Pulmonary artery endothelial cell (primary cell): ENCODE measurements at regions not wholly inside any gene's neighbourhood (a gene's known extent, or its start where the extent isn't known, plus 50 kb on each side); places are given as distances from the start of the nearest gene placed in this dataset.

Experiments used
- DNase-seq: peaks from one replicate; pipeline ENCODE4 v3.0.0-alpha.2; 2011; ENCODE audit warnings: low read depth, low spot score

DNA sequence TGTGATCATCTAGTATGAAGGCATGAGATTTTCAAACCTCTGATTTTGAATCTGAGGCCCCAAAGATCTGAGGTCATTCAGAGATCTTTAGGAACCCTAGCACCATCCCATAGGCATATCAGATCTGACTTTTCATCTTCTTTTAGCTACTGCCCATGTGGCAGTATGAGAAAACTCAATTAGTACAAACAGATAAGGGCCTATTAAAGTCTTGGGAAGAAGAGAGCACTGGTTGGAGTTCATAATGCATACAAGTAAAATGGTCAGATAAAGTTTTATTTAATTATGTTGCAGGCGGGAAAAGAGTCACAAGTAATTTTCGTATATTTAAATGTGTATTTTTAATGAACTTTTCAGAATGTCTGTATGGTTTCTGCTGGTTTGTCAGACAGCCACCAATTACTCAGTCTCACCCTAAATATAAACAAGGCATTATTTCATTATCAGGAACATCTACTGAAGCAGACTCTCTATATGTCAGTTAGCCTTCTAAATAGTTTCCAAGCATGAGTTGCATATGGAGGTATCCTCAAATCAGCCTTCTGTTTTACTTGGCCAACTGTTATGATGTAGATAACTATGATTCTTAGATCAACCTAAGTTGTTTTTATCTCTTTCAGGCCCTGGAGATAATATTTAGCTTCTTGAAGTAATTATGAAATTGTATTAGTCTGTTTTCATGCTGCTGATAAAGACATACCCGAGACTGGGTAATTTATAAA lies 340.3 kb upstream of the TBC1D5 start:
- DNase-seq, result no peak

DNA sequence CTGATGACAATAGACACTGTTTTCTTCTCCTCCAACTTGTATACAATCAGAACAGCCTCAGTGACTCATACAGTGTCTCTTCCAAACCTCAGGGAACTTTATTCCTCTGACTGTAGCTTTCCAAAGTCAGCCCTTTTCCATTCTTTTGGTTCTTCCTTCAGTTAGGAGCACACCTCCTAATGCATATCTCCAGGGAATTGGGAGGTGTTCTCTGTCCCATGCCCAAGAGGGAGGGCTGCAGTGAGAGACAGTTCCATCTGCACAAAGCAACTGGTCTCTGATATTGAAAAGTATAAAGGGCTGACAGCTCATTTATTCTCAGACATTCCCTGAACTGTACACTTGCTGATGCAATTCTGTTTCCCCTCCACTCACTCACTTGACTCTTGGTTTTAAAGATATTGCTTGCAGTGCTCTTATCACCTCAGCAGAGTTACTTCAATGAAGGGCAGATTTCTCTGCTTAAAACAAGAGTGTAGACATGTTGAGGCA lies 337.8 kb upstream of the TBC1D5 start:
- no peak for DNase-seq

DNA sequence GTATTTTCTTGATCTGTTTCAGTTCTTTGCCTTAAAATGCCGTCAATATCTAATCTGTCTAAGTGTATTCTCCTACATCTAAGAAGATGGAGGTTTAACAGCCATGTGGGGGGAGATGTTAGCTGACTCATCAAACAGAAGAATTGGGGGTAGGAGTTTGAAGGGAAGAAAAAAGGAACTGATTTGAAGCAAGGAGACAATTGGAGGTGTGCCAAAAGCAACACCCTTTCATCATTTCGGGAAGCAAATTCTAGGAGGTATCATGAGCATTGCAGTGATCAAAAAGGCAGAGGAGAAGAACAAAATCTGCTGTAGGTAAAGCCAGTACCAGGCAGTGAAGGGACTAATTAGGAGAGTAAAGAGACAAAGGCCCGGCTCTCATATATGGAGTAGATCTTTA lies 337.3 kb upstream of the TBC1D5 start:
- DNase-seq, result no peak

DNA sequence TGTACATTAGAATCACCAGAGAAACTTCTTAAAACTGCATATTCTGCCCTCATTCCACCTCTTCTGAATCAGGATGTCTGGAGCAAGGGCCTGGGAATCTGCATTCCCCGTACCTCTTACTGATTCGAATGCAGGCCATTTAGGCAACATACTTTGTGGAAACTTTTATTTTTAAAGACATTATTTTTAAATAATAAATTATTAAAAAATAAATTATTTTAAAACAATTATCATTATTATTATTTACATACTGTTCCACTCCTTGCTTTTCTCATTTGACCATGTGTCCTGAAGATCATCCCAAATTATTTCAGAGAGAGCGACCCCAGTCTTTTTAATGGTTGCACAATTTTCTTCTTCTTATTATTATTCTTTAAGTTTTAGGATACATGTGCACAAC lies 336.6 kb upstream of the TBC1D5 start:
- no peak for DNase-seq

DNA sequence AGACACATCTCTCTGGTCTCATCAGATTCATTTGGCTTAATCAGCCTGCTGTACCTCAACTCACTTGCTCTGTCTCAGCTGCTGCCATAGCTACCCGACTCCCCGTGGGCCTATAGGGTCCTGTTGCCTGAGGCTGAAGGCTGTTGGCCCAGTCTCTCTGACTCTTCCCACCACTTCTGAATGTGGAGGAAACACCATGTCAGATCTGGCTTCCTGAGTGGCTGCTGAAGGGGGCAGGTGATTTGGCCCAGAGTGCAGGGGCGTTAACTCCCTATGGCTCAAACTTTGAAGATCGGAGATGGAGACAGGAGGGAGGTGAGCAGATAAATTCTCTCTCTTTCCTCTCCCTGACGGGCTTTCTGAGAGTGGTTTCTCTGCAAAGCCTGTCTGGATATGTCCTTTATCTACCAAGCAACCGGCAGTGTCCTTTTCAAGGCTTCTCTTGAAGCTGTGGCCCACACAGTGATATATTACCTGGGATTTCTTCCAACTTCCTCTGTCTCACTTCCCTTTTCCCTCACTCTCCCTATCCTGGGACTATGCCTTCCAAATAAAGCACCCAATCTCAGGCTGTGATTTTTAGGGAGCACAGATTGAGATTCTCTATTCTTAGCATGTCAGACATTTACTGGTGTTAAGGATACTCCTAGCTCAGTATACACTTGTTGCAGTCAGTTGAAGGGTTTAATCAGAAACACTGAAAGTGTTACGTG lies 334.9 kb upstream of the TBC1D5 start:
- no peak for DNase-seq

DNA sequence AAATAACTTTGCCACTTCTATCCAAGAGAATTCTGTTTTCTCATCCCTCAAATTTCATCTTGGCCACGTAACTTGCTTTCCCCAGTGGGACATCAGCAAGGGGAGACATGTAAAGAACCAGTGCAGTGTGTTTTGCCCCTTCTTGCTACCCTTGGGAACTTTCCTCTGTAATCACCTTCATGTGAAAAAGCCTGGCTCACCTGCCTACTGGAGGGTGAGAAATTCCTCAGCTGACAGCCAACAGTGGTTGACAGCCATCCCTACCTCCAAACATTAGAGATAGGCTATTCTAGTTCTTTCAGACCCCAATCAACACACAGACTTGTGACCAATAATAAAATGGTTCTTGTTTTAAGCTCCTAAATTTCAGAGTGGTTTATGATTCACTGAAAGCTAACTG lies 333.9 kb upstream of the TBC1D5 start:
- DNase-seq, result no peak

DNA sequence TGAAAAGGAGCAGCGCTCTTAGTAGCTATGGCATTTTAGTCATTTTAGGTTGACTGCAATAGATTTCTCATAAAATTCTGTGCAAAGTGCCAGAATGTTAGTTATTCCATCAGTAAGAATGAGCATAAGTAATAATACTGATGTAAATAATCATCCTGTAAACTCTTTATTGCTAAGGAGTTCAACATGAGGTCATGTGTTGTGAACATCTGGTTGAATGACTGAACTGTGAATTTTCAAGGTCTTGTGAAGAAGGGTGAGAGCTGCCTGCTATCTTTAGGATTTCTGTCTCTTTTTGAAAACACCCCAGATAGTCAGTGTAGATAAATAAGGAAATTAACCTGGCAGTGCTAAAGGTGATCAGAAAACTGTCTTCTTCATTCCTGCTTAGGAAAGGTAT lies 333.4 kb upstream of the TBC1D5 start:
- no peak for DNase-seq

DNA sequence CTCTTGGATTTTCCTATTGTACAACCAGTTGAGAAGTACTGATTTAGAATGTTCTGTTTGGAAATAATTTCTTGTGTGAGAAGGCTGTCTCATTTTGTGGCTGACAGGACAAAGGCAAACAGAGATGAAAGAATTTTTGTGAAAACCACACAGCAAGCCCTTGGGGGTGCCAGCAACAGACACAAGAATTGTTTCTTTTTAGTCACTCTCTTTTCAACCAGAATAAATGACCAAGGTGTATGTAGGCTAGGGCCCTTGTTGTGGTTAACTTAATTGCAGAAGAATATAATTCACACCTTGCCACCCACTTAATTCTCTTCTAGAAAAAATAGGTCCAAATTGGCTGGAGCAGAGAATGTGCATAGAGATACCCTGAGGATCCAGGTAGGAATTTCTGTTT lies 329.4 kb upstream of the TBC1D5 start:
- DNase-seq, result no peak

DNA sequence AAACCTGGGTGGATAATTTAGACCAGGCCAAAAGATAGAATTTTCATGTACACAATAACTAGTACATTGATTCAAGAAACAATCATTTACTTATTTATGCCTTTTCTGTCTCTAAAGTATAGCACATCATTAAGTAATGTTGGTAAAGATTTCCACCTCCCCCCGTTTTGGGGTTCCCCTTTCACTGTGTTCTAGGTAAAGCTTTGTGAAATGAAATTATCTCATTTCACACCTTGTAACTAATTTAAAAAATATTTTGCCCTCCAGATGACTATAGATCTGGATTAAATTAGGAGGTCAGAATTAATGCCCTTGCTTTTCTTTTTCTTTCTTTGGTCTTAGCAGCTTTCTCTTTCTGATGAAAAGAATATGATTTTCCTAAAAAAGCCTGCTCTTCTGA lies 328.5 kb upstream of the TBC1D5 start:
- DNase-seq, result no peak

DNA sequence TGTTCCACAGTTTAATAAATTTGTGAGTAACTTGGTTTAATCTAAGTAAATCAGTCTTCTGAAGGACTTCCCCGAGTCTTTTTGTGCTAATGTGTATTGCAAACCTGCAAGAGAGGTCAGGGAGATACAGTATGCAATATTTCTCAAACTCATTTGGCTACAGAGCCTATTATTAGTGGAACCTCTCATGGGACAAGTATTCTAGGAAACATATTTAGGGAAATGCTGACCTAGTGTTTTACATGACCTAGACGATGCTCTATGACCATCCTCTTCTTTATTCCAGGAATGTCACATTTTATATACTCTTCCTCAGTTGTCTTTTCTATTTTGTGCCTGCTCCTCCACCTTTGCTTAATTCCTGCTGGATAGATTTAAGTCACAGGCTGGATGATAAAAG lies 327.8 kb upstream of the TBC1D5 start:
- DNase-seq, result no peak

DNA sequence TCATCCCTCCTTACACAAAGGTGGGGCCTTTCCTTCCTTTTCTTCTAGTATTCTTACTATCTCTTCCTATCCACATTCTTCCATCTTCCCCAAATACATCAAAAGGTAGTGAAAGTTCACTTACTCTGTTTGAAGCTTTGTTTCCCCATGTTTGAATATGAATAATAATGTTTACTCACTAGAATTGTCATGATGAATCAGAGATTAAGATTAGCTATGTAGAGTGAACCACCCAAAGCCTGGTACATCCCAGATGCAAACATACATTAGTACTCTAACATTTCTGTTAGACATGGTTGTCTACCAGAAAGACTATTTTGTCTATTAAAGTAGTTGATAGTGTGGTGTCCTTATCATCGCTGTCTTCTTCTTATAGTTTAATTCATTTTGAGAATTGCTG lies 327.1 kb upstream of the TBC1D5 start:
- no peak for DNase-seq

DNA sequence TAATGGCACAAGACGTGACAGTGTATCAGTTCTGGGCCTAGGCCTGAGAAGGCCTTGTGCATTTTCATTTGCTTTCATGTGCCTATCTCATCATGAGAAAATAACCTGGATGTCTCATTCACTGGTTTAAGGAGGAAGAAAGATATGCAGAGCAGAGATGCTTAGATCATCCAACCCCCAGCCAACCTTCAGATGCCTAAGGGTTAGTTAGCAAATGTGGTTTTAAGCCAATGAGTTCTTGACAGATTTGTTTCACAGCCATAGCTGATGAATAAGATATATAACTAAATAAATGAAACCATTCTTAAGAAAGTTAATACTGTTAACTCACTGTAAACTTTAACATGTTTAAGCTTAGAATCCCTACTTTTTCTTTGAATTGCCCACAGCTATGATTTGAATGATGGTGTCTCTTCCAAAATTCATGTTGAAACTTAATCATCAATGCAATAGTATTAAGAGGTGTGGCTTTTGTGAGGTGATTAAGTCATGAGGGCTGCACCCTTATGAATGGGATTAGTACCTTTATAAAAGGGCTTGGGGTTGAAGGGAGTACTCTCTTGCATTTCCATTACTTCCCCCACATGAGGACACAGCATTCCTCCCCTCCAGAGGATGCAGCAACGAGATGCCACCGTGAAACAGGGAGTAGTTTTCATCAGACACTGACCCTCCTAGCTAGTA lies 324.6 kb upstream of the TBC1D5 start:
- no peak for DNase-seq

DNA sequence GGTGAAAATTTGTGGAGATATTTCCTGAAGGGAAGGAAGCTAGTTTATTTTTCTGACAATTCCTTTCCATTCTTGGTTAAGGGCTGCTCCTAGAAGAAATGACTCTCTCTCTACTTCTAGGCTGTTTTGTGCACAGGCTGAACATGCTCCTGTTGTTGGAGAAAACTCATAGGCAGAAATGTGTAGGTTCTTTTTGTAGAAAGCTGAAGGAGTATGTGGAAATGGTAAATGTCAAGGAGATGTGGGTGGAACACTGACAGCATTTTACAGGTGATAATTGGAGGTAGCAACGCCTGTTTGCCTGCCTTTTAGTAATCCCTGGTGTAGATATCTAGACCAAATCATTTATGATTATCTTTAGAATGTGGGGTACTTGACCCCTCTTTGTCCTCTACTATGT lies 322.2 kb upstream of the TBC1D5 start:
- no peak for DNase-seq

DNA sequence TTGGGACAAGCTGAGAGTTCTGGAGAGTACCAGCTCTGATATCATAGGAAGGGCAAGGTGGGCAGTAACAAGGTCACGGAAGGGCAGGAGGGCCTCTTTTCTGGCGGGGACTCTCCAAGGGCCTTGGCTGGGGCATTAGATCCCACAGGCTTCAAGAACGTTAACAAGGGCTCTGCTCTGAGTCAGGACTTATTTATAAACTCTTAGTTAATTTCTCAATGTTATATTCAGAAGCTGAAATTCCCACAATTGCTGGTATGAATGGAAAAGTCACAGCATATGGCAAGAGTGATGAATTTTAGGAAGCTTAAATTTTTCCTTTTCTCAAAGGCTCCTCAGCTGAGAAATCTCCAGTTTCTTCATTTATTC lies 320.2 kb upstream of the TBC1D5 start:
- no peak for DNase-seq

DNA sequence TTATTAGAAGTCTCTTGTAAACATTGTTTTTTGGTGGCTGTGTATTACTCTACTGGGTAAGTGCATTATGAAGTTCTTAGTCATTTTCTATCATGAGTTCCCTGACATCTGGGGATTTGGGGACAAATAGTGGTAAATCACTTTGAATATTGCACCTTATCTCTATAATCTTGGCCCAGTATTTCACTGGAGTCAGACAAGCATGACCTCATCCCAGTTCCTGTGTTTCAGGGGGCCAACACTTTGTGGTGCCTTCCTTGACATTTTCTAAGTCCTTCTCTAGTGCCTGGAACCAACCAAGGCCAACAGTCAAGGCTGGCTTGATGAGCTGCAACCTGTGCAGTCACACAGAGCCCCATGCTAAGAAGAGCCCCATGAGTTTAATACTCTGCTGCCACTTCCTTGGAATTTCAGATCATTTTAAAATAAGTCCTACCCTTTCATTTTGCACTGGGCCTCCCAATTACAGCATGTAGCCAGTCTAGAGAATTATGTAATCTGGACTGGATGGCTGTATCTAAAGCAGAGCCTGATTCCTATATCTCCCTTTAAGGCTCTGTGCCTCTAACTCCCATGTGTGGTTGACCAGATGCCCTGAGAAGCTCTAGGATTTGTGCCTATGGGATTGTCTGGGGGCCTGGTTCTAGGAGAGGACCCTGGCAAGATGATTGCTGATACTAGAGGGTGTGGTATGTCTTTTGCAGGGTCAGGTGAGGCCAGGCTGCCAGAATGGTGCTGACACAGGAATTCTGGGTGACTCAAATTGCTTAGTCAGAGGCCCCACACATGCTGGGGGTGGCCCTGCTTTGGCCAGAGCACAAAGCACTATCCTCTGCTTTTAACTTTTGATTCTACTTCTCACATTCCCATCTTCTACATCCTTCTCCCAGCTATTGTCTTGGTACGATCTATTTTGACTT lies 319.6 kb upstream of the TBC1D5 start:
- DNase-seq, result no peak

DNA sequence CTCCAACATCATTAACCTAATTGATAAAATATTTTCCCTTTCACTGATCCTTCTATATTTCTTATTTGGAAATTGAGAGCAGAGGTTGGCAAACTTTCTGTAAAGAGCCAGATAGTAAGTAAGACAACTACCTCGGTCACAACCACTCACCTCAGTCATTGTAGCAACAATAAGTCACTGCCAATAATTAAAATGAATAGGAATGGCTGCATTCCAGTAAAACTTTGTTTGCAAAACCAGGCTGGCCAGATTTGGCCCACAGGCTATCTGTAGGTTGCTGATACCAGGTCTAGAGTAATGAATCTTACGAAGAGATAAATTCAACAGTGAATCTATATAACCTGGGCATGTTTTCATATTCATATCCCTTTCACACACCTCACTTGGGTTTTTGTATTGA lies 316.2 kb upstream of the TBC1D5 start:
- no peak for DNase-seq

DNA sequence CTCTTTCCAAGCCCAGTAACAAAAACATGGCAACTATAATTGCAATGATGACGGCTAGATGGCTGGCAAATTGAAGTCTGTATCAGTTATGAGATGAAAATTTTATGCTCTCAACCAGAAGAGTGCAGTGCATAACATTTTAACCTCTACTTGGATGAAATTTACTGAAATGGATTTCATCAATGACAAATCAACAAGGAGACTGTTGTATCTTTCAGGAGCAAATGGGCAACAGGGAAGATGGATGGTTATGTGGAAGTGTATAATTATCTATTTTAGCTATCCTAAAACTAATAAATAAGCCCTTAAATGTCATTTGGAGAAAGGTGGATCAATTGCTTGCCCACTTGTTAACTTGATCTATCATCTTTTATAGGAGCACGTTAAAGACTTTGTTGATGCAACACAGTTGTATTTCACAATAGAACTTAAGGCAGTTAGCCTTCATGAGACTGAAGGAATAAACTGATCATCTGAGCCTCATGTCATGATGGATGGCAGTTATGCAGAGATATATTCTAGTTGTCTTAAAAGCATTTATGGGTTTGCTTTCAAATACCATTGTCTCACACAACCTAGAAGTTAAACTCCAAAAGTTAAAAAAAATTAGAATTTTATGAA lies 315.1 kb upstream of the TBC1D5 start:
- no peak for DNase-seq

DNA sequence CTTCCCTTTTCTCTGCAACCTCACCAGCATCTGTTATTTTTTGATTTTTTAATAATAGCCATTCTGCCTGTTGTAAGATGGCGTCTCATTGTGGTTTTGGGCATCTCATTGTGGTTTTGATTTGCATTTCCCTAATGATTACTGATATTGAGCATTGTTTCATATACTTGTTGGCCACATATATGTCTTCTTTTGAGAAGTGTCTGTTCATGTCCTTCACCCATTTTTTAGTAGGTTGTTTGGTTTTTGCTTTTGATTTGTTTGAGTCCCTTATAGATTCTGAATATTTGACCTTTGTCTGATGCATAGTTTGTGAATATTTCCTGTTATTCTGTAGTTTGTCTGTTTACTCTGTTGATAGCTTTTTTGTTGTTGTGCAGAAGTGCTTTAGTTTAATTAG lies 312.2 kb upstream of the TBC1D5 start:
- no peak for DNase-seq

DNA sequence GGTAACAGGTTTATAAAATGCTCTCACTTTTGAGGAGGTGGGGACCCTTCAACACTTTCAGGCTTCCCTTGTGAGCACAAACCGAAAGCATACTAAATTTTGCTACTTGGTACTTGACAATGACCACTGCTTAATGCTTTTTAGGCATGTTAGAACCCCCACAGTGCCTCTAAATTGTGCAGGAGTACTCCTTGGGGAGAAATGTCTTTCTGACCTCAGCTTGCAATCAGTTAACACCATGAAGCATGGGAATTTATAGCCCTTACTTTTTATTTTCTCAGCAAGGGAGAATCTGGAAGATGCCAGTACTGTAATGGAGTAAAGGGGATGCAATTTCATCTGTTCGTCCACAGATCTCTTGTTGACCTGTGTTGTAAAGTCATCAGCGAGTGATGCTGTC lies 308.9 kb upstream of the TBC1D5 start:
- no peak for DNase-seq

DNA sequence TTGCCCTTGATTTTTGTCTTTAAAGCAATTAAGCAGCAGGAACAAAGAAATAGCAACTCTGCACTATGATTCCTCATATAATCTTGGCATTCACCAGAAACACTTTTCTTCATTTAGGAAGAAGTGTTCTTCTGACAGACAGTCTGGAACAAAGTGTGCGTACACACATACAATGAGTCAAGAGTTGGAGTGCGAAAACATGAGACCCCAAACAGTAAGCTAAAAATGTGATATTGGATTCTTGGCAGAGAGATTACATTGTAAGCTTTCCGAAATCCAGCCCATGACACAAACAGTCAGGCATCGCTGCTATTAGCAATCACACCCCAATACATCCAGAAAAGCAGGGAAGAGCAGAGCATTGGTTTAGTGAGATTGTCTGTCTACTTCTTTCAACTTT lies 306.7 kb upstream of the TBC1D5 start:
- no peak for DNase-seq

DNA sequence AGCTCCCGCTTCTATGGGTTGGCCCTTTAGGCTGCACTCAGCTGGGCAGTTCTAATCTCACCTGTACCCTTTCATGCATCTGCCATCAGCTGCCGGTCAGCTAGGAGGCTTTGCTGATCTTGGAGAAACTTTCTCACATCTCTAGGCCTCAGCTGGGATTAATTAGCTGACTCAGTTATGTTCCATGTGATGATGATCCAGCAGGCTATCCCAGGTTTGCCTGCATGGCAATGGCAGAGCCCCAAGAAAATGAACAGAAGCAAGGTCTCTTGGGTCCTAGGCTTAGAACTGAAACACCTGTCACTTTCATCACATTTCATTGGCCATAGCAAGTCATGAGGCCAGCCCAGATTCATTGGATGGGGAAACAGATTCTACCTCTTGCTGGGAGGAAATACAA lies 304.6 kb upstream of the TBC1D5 start:
- no peak for DNase-seq
